NOMO-1 treated with DMSO at 0.1 percent for 48 hours (cell line): ENCODE measurements at regions not wholly inside any gene's neighbourhood (a gene's known extent, or its start where the extent isn't known, plus 50 kb on each side); places are given as distances from the start of the nearest gene placed in this dataset.

Source experiments
- DNase-seq: peaks from one replicate; lab custom pipeline; 2025; ENCODE audit not compliant: unreplicated experiment; lab: John Stamatoyannopoulos, UW

DNA sequence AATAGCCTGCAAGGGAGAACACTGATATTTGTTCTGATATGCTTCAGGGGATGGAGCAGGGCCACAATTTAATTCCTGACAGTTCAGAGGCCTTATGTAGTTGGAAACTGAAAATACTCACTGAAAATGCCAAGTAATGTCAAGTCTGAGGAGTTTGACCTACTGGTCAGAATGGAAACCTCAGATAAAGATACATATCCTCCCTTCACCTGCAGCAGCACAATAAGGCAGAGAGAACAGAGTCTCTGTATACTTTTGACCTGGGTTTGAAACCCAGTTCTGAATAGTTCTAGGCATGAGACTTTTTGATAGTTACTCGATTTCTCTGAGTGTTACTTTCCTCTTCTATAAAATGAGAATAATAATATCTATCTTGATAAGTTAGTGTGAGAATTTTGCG lies 65.8 kb upstream of the TRPC5 start:
- DNase-seq, result no peak

DNA sequence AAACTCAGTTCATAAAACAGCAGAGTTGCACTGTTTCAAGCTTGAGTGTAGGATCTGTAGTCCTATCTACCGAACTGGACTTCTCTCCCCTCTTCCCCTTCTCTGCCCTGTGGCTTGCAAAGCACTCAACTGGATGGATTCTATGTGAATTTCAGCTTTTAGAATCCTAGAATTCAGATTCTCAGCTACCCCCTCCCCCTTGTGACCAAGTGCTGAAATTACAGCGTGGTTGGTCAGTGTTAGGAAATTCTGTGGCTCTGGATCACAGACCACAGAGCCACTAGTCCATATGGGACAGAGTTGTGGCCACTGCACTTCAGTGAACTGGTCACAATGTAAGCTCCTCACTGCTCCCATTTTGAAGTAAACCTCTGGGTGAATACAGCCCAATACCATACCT lies 64.6 kb upstream of the TRPC5 start:
- peak; percentile 13 for DNase-seq

- peak; percentile 51 for DNase-seq
Observed at GRCh38 chrX:112137276-112137675, 54.7 kb upstream of the TRPC5 start.
